PC-3 (cell line): ENCODE measurements at regions not wholly inside any gene's neighbourhood (a gene's known extent, or its start where the extent isn't known, plus 50 kb on each side); places are given as distances from the start of the nearest gene placed in this dataset.

Experiments
- ATAC-seq: fragments of 200-7000 bp; cut with Tn5 transposase; 2 replicates; pipeline ENCODE4 v1.9.1; 2020; ENCODE audit warnings: mild to moderate bottlenecking, moderate library complexity
- BruUV-seq: library from RNA; stranded (reverse); fragments of 400-500 nt; replicated peaks from 2 replicates; lab custom pipeline; 2021; lab: Mats Ljungman, UMichigan
- CTCF ChIA-PET: fragments of 300-600 bp; sonication (Branson Sonifier 250); formaldehyde crosslinking; loops from one replicate; lab custom pipeline; 2022; ENCODE audit warnings: antibody characterized with exemption; lab: Charles Lee
- POLR2A ChIA-PET: fragments of 300-600 bp; sonication (Branson Sonifier 250); formaldehyde crosslinking; loops from one replicate; lab custom pipeline; 2022; ENCODE audit warnings: antibody characterized with exemption; ENCODE audit not compliant: unreplicated experiment; lab: Charles Lee
- DNase-seq: peaks from one replicate; pipeline ENCODE4 v3.0.0-alpha.2; 2015
- H2AFZ ChIP-seq: fragments of 300-600 bp; sonication (generic); 2 replicates; pipeline ENCODE4 v1.6.0; 2016; ENCODE audit warnings: antibody characterized with exemption, low read length
- H3F3A ChIP-seq: fragments of 300-600 bp; sonication (generic); one replicate; pipeline ENCODE4 v1.6.0; 2017; ENCODE audit warnings: antibody characterized with exemption, low read length, control low read depth, mild to moderate bottlenecking; ENCODE audit not compliant: unreplicated experiment
- H3K27ac ChIP-seq: fragments of 300-600 bp; sonication (generic); 2 replicates; pipeline ENCODE4 v1.5.1; 2016; ENCODE audit warnings: mild to moderate bottlenecking, low read length
- H3K27me3 ChIP-seq: fragments of 300-600 bp; sonication (generic); 2 replicates; pipeline ENCODE4 v1.6.1; 2016; ENCODE audit warnings: low read length, mixed read lengths
- H3K36me3 ChIP-seq: fragments of 300-600 bp; sonication (generic); 2 replicates; pipeline ENCODE4 v1.6.1; 2016; ENCODE audit warnings: low read depth, mixed run types, low read length, mixed read lengths
- H3K4me1 ChIP-seq: fragments of 300-600 bp; sonication (generic); 2 replicates; pipeline ENCODE4 v1.5.1; 2016; ENCODE audit warnings: low read length; ENCODE audit not compliant: insufficient read depth
- H3K4me2 ChIP-seq: fragments of 300-600 bp; sonication (generic); 2 replicates; pipeline ENCODE4 v1.6.0; 2016; ENCODE audit warnings: low read length
- H3K4me3 ChIP-seq: fragments of 300-600 bp; sonication (generic); 2 replicates; pipeline ENCODE4 v1.5.1; 2016; ENCODE audit warnings: mild to moderate bottlenecking, low read length, mixed read lengths
- H3K79me2 ChIP-seq: fragments of 300-600 bp; sonication (generic); 2 replicates; pipeline ENCODE4 v1.6.1; 2017; ENCODE audit warnings: low read length, mixed read lengths
- H3K9ac ChIP-seq: fragments of 300-600 bp; sonication (generic); 2 replicates; pipeline ENCODE4 v1.6.0; 2016; ENCODE audit warnings: mild to moderate bottlenecking, low read length
- H3K9me2 ChIP-seq: fragments of 300-600 bp; sonication (generic); replicated peaks from 2 replicates; pipeline ENCODE4 v1.6.1; 2016; ENCODE audit warnings: mixed run types, low read length, mixed read lengths
- H3K9me3 ChIP-seq: fragments of 300-600 bp; sonication (generic); 2 replicates; pipeline ENCODE4 v1.6.1; 2016; ENCODE audit warnings: low read length, mixed read lengths
- H4K20me1 ChIP-seq: fragments of 300-600 bp; sonication (generic); 2 replicates; pipeline ENCODE4 v1.6.1; 2016; ENCODE audit warnings: low read length, mixed read lengths
- EZH2 ChIP-seq: fragments of 300-600 bp; sonication (generic); IDR thresholded peaks from one replicate; pipeline ENCODE4 v1.6.1; 2017; ENCODE audit warnings: antibody characterized with exemption, mild to moderate bottlenecking, low read length; ENCODE audit not compliant: unreplicated experiment
- EZH2phosphoT487 ChIP-seq: fragments of 300-600 bp; sonication (generic); IDR thresholded peaks from 2 replicates; pipeline ENCODE4 v1.6.1; 2018; ENCODE audit warnings: mild to moderate bottlenecking, antibody characterized with exemption, low read length, borderline replicate concordance
- intact Hi-C: fragments of 100-400 bp; cut with micrococcal nuclease; formaldehyde crosslinking; loops from 2 replicates; pipeline ENCODE4 v1.9.0; 2023
- TF ChIP-seq, protein P1 (sequence below): fragments of 300-600 bp; sonication (generic); conservative IDR thresholded peaks from 2 replicates; pipeline ENCODE4 v1.5.1; 2017; ENCODE audit warnings: antibody characterized with exemption, low read depth, mild to moderate bottlenecking, low read length

DNA sequence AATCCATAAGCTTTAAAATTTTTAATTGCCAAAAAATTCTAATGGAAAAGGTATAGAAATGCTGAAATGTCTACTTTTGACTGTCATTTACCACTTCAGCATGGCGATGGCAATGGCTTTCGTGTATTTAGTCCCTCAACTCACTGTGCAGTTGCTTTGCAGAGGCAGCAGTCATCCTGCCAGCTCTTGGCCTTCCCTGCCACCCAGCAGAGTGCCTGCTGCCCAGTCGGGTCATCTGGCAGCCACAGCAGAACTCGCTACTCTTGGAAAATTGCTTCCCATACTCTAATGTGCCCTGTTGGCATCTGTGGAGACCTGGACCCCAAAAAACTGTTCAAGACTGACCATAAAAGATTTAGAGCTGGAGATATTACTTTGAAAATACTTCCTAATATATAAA is 383.2 kb downstream of the UQCRFS1 start:
- no peak overlapping the region for H3K4me3 ChIP-seq
- H4K20me1 ChIP-seq: no peaks in the 10 kb centered on the region
- intact Hi-C loops: no loop called here
- CTCF ChIA-PET: no interaction called here
- no peak overlapping the region for H2AFZ ChIP-seq
- H3K36me3 ChIP-seq: no peaks in the 10 kb centered on the region
- H3K27ac ChIP-seq: no peak overlapping the region
- H3K9me2 ChIP-seq: no peaks in the 10 kb centered on the region
- no peak for TF ChIP-seq EZH2phosphoT487
- no peak for TF ChIP-seq EZH2
- DNase-seq (no peak), ATAC-seq (no peak)
- H3K27me3 ChIP-seq: no peaks in the 10 kb centered on the region
- no peak overlapping the region for H3K9ac ChIP-seq
- POLR2A ChIA-PET: no interaction called here
- H3F3A ChIP-seq: no peaks in the 10 kb centered on the region
- no peaks in the 10 kb centered on the region for H3K9me3 ChIP-seq
- H3K79me2 ChIP-seq: no peaks in the 10 kb centered on the region
- no TSS peak for BruUV-seq
- H3K4me2 ChIP-seq: no peak overlapping the region
- H3K4me1 ChIP-seq: no peaks in the 10 kb centered on the region

DNA sequence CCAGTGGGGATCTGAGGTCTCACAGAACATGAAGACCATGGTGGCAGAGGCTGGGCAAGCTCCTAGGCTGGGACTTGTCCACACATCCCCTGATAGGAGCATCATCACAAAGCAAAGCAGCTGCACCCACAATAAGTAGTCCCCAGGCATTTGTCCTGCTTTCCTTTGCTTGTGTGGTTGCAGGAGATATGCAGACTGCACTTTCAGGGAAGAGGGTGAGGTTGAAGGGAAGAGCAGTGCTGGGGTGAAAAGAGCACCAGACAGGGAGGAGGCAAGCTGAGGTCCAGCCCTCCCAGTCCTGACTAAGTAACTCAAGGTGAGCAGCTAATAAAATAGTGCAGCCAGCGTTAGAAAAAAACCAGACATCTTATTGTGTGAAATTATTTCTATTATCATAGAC is 383.6 kb downstream of the UQCRFS1 start:
- Histone ChIP-seq H2AFZ (no peak overlapping the region), H3K4me2 (no peak overlapping the region), H3K79me2 (no peaks in the 10 kb centered on the region), H3F3A (no peaks in the 10 kb centered on the region), H3K27ac (no peak overlapping the region), H4K20me1 (no peaks in the 10 kb centered on the region), H3K27me3 (no peaks in the 10 kb centered on the region), H3K4me3 (no peak overlapping the region), H3K4me1 (no peaks in the 10 kb centered on the region), H3K9me3 (no peaks in the 10 kb centered on the region), H3K9me2 (no peaks in the 10 kb centered on the region), H3K9ac (no peak overlapping the region), H3K36me3 (no peaks in the 10 kb centered on the region)
- BruUV-seq: no TSS peak
- intact Hi-C loops: no loop called here
- ChIA-PET POLR2A (no interaction called here), CTCF (no interaction called here)
- ATAC-seq (no peak), DNase-seq (no peak)
- TF ChIP-seq EZH2 (no peak), EZH2phosphoT487 (no peak)
- TF ChIP-seq, protein P1, sequence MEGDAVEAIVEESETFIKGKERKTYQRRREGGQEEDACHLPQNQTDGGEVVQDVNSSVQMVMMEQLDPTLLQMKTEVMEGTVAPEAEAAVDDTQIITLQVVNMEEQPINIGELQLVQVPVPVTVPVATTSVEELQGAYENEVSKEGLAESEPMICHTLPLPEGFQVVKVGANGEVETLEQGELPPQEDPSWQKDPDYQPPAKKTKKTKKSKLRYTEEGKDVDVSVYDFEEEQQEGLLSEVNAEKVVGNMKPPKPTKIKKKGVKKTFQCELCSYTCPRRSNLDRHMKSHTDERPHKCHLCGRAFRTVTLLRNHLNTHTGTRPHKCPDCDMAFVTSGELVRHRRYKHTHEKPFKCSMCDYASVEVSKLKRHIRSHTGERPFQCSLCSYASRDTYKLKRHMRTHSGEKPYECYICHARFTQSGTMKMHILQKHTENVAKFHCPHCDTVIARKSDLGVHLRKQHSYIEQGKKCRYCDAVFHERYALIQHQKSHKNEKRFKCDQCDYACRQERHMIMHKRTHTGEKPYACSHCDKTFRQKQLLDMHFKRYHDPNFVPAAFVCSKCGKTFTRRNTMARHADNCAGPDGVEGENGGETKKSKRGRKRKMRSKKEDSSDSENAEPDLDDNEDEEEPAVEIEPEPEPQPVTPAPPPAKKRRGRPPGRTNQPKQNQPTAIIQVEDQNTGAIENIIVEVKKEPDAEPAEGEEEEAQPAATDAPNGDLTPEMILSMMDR: no peak

DNA sequence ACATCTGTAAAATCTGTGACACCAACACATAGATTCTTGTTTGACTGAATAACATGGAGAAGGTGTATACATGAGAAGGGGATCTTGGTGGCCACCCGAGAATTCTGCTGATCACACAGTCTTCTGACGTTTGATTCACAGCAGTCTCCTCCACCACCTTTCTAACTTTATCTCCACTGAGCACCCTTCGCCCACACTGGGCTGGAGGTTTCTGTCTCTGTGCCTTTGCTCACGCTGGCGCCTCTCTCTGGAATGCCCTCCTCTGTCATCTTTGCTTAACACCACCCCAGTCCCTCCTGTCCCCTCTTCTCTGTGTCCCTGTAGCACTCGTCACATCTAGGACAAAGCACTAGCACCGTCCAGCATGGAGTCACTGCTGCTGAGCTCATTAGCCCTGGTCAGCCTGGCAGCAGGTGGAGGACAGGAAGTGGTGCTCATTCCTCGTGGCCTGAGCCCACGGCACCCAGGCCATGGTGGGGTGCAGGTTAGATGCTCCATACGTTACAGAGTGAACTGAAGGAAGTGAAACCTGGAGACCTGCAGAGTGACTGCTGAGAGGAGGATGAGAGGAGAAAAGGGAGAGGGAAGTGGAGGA is 384.6 kb downstream of the UQCRFS1 start:
- H3K9ac ChIP-seq: no peak overlapping the region
- no peak for DNase-seq
- ChIA-PET CTCF (no interaction called here), POLR2A (no interaction called here)
- H3K27ac ChIP-seq: no peak overlapping the region
- no TSS peak for BruUV-seq
- H4K20me1 ChIP-seq: no peaks in the 10 kb centered on the region
- H2AFZ ChIP-seq: no peak overlapping the region
- H3K27me3 ChIP-seq: no peaks in the 10 kb centered on the region
- no peak for TF ChIP-seq EZH2
- TF ChIP-seq, protein P1: no peak
- no peak for TF ChIP-seq EZH2phosphoT487
- no peak overlapping the region for H3K4me3 ChIP-seq
- no peaks in the 10 kb centered on the region for H3K79me2 ChIP-seq
- no peaks in the 10 kb centered on the region for H3K9me2 ChIP-seq
- intact Hi-C loops: no loop called here
- H3F3A ChIP-seq: no peaks in the 10 kb centered on the region
- H3K4me2 ChIP-seq: no peak overlapping the region
- no peak for ATAC-seq
- no peaks in the 10 kb centered on the region for H3K4me1 ChIP-seq
- H3K9me3 ChIP-seq: no peaks in the 10 kb centered on the region
- H3K36me3 ChIP-seq: no peaks in the 10 kb centered on the region
